Neural crest cell (in vitro differentiated cells): ENCODE measurements at regions not wholly inside any gene's neighbourhood (a gene's known extent, or its start where the extent isn't known, plus 50 kb on each side); places are given as distances from the start of the nearest gene placed in this dataset.

Source experiments
- DNase-seq: peaks from one replicate; pipeline ENCODE4 v3.0.0; 2021; ENCODE audit warnings: low read depth, mixed read lengths, low spot score
- H3K27ac Mint-ChIP-seq: one replicate; pipeline ENCODE4 v1.8.0; 2021; ENCODE audit warnings: mild to moderate bottlenecking, mixed read lengths; ENCODE audit not compliant: unreplicated experiment
- H3K27me3 Mint-ChIP-seq: 2 replicates; pipeline ENCODE4 v1.8.0; 2021; ENCODE audit warnings: low read depth, mild to moderate bottlenecking, mixed read lengths
- H3K36me3 Mint-ChIP-seq: 2 replicates; pipeline ENCODE4 v1.8.0; 2021; ENCODE audit warnings: low read depth, mild to moderate bottlenecking, mixed read lengths
- H3K4me1 Mint-ChIP-seq: 2 replicates; pipeline ENCODE4 v1.8.0; 2021; ENCODE audit warnings: mixed read lengths
- H3K4me3 Mint-ChIP-seq: one replicate; pipeline ENCODE4 v1.8.0; 2021; ENCODE audit warnings: mild to moderate bottlenecking, mixed read lengths
- H3K9me3 Mint-ChIP-seq: 2 replicates; pipeline ENCODE4 v1.8.0; 2021; ENCODE audit warnings: mixed read lengths
- CTCF ChIP-seq: fragments of 200-600 bp; sonication (generic); conservative IDR thresholded peaks from 2 replicates; pipeline ENCODE4 v1.5.0; 2021; ENCODE audit warnings: antibody characterized with exemption, mild to moderate bottlenecking

GRCh38 chr17:70767102-70767701, 597.9 kb downstream of the KCNJ2 start:
- H3K27ac Mint-ChIP-seq, result no peak overlapping the region
- TF ChIP-seq CTCF, result peak; percentile 95
- no peaks in the 10 kb centered on the region for H3K36me3 Mint-ChIP-seq
- no peak overlapping the region for H3K4me3 Mint-ChIP-seq
- H3K4me1 Mint-ChIP-seq, result peaks cover 38% of the 10 kb centered on the region
- H3K9me3 Mint-ChIP-seq, result no peaks in the 10 kb centered on the region
- H3K27me3 Mint-ChIP-seq, result no peaks in the 10 kb centered on the region
- peak; percentile 21 for DNase-seq

- Mint-ChIP-seq H3K9me3 (no peaks in the 10 kb centered on the region), H3K27me3 (no peaks in the 10 kb centered on the region), H3K4me3 (no peak overlapping the region), H3K36me3 (no peaks in the 10 kb centered on the region), H3K27ac (no peak overlapping the region), H3K4me1 (peaks cover 49% of the 10 kb centered on the region)
- no peak for DNase-seq
- no peak for TF ChIP-seq CTCF
Observed at GRCh38 chr17:70769956-70770355, 600.6 kb downstream of the KCNJ2 start.

GRCh38 chr17:70771804-70772386, 602.6 kb downstream of the KCNJ2 start:
- Mint-ChIP-seq H3K27ac (peak overlapping the region; percentile 45), H3K9me3 (no peaks in the 10 kb centered on the region), H3K36me3 (no peaks in the 10 kb centered on the region), H3K4me3 (peak overlapping the region; percentile 51), H3K27me3 (no peaks in the 10 kb centered on the region), H3K4me1 (peaks cover 48% of the 10 kb centered on the region)
- TF ChIP-seq CTCF, result no peak
- peak; percentile 8 for DNase-seq

GRCh38 chr17:70772761-70773160, 603.4 kb downstream of the KCNJ2 start:
- no peaks in the 10 kb centered on the region for H3K9me3 Mint-ChIP-seq
- H3K27ac Mint-ChIP-seq, result no peak overlapping the region
- no peaks in the 10 kb centered on the region for H3K27me3 Mint-ChIP-seq
- no peak for DNase-seq
- no peak for TF ChIP-seq CTCF
- H3K4me3 Mint-ChIP-seq, result no peak overlapping the region
- peaks cover 41% of the 10 kb centered on the region for H3K4me1 Mint-ChIP-seq
- H3K36me3 Mint-ChIP-seq, result no peaks in the 10 kb centered on the region

- peaks cover 38% of the 10 kb centered on the region for H3K4me1 Mint-ChIP-seq
- H3K27me3 Mint-ChIP-seq, result no peaks in the 10 kb centered on the region
- H3K27ac Mint-ChIP-seq, result no peak overlapping the region
- H3K9me3 Mint-ChIP-seq, result peaks cover 2% of the 10 kb centered on the region
- no peak for DNase-seq
- no peak overlapping the region for H3K4me3 Mint-ChIP-seq
- no peak for TF ChIP-seq CTCF
- no peaks in the 10 kb centered on the region for H3K36me3 Mint-ChIP-seq
Observed at GRCh38 chr17:70773258-70773657, 603.9 kb downstream of the KCNJ2 start.
